OCI-M2 (cell line): ENCODE measurements at regions not wholly inside any gene's neighbourhood (a gene's known extent, or its start where the extent isn't known, plus 50 kb on each side); places are given as distances from the start of the nearest gene placed in this dataset.
"Not testable (repeated sequence)": the region's sequence is repeated elsewhere in the genome, so short reads cannot be mapped to it uniquely, and the experiment has no call there.

Experiments used
- DNase-seq: peaks from one replicate; lab custom pipeline; 2025; ENCODE audit not compliant: unreplicated experiment; lab: John Stamatoyannopoulos, UW

- no peak for DNase-seq
These were observed 509.1 kb downstream of the PCNX1 start for GRCh38 chr14:71416392-71416791.

GRCh38 chr14:71418532-71419245 lies 511.4 kb downstream of the PCNX1 start:
- peak; percentile 72 for DNase-seq

DNA sequence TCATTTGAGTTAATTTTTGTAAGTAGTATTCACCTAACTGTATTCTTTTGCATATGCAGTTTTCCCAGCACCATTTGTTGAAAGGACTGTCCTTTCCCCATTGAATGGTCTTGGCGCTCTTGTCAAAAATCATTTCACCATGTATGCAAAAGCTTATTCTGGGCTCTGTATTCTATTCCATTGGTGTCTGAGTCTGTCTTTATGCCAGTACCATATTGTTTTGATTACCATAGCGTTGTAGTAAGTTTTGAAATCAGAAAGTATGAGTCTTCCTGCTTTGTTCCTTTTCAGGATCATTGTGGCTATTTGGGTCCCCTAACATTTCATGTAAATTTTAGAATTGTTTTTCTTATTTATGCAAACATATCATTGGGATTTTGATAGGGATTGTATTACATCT lies 508.7 kb upstream of the RGS6 start:
- DNase-seq: no peak

- DNase-seq: no peak
These were observed 507.3 kb upstream of the RGS6 start for GRCh38 chr14:71424941-71425340.

DNA sequence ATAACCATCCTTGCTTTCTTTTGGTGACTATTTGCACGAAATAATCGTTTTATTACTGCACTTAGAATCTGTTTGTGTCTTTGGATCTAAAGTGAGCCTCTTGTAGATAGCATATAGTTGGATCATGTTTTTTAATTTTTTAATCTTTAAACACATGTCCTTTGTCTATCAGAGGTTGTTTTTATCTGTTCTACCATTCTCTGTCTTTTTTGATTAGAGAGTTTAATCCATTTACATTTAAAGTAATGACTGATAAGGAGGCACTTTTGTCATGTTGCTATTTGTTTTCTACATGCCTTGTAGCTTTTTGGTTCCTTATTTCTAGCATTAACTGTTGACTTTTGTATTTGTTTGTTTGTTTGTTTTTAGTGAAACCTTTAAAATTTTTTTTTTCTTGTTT lies 506.2 kb upstream of the RGS6 start:
- no peak for DNase-seq

- DNase-seq: no peak
These were observed 502.3 kb upstream of the RGS6 start for GRCh38 chr14:71429902-71430301.

DNA sequence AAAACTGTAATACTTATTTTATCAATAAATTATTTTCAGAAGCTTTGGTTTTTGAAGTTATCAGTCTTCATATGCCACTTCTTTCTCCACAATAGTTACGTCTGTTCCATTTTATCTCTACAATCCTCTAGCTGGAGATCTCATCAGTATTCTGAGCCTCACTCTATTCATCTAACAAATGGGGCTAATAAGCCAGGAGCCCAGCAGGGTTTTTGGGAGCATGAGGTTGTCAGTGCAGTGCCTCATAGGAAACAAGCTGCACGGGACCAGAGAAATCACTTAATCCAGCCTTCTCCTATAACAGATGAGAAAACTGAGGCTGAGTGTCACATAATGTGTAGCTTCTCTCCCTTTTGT lies 501.9 kb upstream of the RGS6 start:
- no peak for DNase-seq

- DNase-seq: no peak
These were observed 501.4 kb upstream of the RGS6 start for GRCh38 chr14:71430678-71431376.

GRCh38 chr14:71432334-71433110 lies 499.7 kb upstream of the RGS6 start:
- DNase-seq: no peak

DNA sequence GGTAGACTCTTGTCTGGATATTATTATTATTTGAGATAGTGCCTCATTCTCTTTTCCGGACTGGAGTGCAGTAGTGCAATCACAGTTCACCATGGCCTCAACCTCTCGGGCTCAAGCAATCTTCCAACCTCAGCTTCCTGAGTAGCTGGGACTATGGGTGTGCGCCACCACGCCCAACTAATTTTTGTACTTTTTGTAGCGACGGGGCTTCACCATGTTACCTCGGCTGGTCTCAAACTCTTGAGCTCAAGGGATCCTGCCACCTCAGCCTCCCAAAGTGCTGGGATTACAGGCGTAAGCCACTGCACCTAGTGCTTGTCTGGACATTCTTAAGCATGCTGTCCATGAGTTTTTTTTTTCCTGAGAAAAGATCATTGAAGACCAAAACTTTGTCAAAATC lies 498.9 kb upstream of the RGS6 start:
- no peak for DNase-seq

- DNase-seq: not testable (repeated sequence)
These were observed 496.6 kb upstream of the RGS6 start for GRCh38 chr14:71435641-71436040.

DNA sequence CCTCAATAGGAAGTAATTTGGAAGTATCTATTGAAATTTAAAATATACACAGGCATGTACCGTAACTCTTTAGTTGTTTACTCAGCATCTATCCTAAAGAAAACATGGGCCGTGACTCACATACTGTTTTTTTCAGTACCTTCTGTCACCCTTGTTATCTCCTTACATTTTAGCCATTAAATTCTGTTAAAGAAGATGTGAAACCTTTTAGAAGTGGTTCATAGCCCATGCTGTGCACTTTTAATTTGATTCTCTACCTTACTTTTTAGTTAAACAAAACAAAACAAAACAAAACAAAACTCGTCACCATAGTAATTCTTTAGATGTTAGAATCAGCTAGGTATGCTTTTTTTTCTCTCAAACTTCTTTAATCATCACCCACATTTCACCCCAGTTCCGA lies 494.4 kb upstream of the RGS6 start:
- no peak for DNase-seq

DNA sequence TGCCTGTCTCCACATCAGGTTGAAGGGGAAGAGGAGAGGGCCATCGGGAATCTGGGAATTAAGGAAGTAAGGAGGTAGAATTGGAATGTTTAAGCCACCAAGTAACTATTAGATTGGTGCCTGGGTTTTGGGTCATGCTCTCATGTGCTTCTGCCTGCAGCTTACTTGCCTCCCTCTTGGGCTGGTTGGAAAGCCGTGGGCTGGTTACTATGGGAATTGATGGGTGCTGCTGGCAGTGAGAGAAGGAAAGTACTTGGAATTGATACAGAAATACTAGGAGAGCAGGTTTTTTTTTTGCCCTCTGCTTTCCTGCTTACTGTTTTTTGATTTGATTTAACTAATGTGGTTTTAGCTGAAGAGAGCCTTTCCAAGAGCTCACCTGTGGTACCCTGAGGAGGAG lies 493.5 kb upstream of the RGS6 start:
- no peak for DNase-seq

- DNase-seq: no peak
These were observed 491.1 kb upstream of the RGS6 start for GRCh38 chr14:71441126-71441525.

DNA sequence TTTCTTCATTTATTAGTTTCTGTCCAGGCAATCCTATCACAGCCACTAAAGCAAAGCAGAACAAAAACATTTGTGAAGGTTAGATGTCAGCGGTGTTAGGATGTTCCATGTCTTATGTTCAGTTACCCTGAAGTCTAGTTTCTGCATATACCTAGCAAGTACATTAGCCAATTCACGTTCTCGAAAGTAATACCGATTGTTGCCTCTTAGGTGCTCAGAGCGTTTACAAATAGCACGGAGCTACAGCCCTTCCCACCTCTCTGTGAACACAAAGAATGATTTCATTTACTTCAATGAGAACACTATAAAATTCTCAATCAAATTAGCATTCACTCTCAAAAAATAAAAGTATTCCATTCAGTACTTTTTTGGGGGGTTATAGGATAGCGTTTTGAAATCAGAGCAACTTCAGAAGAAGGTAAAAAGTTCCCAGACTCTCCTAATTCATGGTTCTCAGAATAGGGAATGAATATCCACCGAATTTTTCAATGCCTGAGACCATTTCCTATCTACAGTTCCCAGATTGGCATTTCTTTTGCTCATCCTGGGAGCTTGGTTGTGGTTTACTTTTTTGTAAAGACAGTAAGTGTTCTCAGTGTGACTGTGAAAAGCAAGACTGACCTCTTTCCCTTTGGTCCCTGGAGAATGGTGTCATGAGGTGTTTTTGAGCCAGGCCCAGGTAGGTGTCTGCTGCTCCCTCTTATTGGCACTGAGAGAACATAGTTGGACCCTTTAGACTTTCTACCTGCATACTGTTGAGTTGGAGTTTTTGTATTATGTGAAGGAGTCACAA lies 488.0 kb upstream of the RGS6 start:
- DNase-seq: no peak

DNA sequence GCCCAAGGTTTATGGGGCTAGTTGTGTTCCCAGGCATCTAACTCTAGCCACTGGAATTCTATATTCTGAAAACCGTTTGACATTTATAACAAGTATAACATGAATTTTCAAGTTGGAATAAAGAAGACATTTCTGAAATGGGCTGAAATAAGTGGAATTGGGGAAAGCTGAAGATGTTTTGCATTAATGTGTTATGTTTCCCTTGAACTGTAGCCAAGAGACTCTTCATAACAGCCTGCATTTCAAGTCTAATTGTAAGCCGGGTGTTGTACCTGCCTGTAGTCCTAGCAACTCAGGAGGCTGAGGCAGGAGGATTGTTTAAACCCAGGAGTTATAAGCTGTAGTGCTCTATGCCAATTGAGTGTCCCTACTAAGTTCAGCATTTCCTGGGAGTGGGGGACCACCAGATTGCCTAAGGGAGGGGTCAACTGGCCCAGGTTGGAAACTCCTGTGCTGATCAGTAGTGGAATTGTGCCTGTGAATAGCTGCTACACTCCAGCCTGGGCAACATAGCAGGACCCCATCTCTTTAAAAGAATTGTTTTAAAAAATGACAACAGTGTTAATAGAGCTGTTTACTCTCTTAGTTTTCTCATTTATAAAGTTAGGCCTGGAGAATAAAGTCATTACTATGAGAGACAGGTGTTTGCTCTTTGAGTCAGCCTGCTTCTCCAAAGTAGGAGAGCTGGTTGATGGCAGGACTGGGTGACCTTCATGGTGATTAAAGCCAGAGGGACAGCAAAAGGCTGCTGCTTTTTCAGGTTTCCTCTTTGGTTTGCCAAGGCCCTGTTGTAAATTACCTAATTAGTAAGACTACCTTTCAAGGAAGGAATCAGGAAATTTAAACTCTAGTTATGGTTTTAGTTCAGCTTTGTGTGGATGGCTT lies 483.6 kb upstream of the RGS6 start:
- DNase-seq: no peak

DNA sequence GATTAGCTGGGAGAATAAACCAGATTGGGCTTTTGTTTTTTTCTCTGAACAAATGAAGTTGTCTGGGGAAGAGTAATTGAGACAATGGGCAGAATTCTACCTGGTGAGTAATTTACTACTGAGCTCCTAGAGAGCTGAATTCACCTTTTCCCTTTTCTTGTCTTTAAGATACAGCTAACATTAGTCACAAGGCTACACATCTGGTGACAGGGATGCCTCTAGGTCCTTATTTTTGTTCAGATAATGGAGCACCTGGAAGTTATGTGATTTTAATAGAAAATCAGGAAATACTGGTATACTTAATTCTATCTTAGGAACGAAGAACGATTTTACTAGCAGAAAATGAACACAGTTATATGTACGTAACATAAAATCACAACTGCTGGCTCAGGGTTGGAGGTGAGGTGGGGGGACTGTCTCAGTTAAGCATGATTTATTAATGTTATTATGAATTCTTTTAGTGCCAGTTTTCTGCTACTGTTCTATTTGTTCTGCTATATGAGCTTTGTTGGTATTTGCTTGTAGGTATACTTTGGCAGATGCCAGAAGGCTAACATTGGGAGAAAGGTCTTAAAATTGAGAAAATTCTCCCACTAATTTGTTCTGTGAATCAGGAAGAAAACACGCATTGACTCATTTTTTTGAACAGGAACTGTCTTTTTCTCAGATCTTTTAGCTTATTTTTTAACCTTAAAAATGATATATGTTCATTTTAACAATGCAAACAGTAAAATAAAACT lies 482.7 kb upstream of the RGS6 start:
- DNase-seq: no peak

DNA sequence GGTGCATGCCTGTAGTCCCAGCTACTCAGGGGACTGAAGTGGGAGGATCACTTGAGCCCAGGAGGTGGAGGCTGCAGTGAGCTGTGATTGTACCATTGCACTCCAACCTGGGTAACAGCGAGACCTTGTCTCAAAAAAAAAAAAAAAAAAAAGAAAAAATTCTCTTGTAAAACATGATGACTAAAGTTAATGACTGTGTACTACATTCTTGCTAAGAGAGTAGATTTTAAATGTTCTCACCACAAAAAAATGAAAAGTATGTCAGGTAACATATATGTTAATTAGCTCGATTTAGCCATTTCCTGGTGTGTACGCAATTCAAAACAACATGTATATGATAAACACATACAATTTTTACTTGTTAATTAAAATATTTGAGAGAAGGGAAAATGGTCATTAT lies 480.7 kb upstream of the RGS6 start:
- no peak for DNase-seq

GRCh38 chr14:71452539-71452938 lies 479.7 kb upstream of the RGS6 start:
- DNase-seq: no peak

DNA sequence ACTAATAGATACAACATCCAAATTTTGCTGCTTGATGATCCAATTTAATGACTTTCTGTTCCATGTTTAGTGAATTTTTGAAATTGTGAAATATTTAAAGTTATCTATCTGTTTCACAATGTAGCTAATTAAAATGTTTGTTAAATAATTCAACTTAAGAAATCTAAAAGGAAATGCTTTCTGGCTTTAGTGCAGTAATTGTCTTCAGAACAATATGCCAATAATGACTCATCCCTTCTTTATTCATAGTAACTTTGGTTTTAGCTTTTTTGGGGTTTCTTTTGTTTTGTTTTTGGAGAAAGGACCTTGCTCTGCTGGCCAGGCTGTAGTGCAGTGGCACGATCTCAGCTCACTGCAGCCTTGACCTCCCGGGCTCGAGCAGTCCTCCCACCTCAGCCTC lies 479.2 kb upstream of the RGS6 start:
- DNase-seq: no peak
